HG03432 (cell line): ENCODE measurements at regions not wholly inside any gene's neighbourhood (a gene's known extent, or its start where the extent isn't known, plus 50 kb on each side); places are given as distances from the start of the nearest gene placed in this dataset.
"Not testable (repeated sequence)": the region's sequence is repeated elsewhere in the genome, so short reads cannot be mapped to it uniquely, and the experiment has no call there.

Experiments used
- ATAC-seq: cut with Tn5 transposase; IDR thresholded peaks from one replicate; pipeline ENCODE4 v1.9.1; 2021; ENCODE audit warnings: mild to moderate bottlenecking, moderate library complexity; ENCODE audit not compliant: unreplicated experiment

DNA sequence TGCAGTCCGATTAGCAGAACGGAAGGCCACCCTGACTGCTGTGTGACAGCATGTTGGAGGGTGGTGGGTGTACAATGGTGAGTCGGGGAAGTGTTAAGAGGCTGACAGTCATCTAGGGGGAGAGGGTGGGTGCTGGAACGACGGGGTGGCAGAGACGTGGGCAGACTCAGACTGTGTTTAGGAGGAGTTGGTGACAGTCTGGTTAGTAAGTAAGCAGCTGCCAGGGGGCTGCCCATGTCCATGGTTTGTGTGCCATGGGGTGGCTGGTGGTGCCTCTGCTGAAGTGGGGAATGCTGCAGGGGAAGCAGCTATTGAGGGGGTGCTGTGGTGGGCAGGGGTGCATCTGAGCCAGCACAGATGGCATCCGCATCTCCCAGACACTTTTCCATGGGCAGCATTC, 51.3 kb upstream of the BOD1 start:
- ATAC-seq, result no peak

DNA sequence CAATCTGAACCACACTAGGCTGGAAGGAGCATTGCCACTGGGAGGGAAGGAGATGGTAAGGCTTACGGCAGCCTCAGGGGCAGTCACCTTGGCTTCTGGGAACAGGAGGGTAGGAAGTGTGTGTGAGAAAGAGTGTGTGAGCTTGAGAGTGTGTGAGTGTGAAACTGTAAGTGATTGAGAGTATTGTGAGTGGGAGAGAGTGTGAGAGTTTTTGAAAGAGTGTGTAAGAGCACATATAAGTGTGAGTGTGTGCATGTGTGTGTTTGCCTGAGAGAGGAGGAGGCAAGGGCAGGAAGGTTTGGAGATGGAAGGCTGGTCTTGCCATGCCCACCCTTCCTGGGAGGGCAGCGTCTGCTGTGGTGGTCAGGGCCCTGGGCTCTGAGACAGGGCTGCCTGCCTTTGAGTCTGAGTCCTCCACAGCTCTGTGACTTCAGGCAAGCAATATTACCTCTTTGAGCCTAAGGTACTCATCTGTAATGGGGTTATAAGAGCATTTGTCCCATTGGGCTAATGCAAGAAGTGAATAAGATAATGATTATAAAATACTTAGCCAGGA, 51.9 kb upstream of the BOD1 start:
- no peak for ATAC-seq

DNA sequence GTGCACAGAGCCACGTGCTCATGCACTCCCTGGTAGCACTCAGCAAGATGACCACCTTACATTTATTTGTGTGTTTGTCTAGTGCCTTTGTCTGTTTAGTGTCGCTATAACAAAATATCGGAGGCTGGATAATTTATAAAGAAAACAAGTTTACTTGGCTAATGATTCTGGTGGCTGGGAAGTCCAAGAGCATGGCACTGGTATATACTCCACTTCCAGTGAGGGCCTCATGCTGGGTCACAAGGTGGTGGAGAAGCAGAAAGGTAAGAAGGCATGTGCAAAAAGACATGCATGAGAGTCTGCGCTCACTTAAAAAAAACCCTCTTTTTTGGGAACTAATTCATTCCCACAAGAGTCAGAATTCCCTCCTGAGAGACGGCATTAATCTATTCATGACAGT, 52.5 kb upstream of the BOD1 start:
- ATAC-seq, result no peak

DNA sequence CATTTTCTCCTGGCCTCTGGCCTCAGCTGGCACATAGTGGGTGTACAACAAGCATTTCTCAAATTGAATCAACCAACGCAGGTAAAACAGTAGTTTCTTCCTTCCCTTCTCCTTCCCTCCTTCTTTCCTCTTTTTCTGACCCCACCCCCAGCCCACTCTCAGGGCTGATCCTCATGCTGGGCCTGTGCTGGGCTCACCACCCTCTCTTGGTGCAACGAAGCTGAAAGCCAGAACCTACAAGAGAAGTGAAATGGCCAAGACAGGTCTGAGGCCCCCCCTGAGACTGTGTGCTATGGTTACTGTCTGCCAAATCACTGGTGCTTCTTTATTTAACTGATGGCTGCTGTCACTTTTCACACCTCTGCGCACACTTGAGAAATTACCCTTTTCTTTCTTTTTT, 53.0 kb upstream of the BOD1 start:
- no peak for ATAC-seq

DNA sequence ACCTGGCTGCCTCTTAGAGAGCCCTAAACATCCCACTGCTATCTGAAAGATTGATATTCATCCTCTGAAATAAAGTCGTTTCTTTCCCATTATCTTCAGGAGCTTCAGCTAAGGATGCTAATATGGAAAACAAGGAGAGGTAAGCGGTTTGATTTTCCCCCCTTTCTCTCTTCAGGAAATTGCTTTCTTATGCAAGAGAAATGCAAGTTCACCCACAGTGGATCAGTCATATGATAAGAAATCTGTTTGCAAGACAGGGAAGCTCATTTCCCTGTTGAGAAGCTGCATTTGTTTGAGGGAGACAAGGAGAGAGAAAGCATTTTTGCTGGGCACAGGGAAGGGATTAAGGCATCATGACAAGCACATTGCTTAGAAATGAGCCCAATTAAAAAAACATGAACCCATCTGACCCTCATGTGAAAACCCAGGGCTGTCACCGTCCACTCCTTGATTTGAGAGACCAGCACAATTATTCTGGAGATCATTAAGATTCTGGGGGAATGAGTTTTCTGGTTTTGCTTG, 53.7 kb upstream of the BOD1 start:
- no peak for ATAC-seq

DNA sequence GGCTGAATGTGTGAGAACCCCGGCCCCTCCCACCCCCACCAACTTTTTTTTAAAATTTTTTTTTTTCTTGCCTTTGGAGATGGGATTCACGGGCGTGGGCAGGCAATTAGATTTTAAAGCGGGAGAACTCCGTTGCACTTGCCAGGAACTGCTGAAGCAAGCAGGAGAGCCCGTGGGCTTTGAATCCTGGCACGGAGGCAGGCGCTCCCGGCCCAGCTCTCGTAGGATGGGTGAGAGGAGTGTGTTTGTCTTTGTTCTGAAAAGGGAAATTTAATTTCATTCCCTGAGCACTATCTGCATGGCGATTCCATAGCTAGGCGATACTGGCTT, 54.3 kb upstream of the BOD1 start:
- ATAC-seq, result no peak

DNA sequence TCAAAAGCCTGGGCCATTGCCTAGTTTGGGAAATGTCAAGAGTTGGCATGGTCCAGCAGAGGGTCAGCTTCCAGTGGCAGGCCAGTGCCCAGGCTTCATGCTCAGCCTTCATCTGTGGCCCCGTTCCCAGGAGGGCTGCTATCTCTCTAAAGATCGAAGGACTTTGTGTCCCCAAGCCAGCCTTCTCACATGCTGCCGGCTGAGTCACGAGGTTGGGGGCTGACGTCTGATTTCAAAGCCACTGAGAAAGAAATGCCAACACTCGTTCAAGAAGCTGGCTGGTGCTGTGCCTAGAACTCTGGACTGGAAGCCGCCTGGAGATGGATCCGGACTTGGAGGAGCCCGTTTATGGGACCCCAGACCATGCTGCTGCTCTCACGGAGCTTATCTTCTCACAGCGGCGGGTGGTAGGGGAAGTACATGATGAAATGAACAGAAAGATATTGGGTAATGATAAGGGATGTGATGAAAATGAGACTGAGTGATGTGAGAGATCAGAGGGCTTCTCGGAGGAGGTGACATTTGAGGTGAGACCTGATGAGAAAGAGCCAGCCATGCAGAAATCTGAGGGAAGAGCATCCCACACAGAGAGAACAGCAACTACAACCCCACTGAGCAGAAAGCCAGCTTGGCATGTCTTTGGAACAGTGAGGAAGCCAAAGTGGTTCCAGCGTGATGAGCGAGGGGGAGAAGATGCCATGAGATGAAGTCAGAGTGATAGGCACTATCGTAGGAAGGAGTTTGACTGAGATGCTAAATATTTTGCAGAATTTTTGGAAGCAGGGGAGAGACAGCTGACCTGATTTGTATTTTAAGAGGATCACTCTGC, 54.9 kb upstream of the BOD1 start:
- no peak for ATAC-seq

DNA sequence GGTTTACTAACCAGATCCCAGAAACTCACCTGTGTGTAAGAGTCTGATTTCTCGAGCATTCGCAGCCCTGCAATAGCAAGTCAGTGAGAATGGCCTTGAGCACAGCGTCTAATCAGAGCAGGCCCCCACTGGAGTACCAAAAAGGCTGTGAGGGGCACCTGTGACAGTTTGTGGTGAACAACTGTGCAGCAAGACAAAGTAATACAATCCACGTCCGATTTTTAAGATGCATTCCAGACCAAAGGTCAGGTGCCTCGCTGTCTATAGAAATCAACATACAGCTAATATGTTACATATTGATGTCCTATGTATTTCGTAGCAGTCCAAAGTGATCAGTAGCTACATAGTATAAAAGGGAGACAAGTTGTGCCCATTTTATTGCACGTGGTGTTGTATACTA, 55.7 kb upstream of the BOD1 start:
- ATAC-seq, result no peak

DNA sequence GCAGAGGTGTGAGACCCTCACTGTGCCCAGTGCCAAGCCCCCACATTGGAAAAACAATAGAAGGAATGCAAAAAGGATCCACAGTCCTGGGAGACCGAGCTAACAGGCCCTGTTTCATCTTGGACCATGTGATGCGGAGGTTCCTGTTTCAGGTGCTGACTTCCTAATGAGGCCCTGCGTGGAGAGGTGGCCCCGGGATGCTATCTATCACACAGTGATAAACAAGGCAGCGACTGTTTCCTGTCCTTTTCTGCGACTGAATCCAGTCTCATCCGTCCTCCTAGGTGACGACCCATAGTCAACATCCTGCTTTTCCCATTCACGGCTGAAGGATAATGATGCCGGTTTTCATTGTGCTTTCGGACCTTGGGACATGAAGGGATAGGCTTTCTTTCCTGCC, 56.4 kb upstream of the BOD1 start:
- no peak for ATAC-seq

DNA sequence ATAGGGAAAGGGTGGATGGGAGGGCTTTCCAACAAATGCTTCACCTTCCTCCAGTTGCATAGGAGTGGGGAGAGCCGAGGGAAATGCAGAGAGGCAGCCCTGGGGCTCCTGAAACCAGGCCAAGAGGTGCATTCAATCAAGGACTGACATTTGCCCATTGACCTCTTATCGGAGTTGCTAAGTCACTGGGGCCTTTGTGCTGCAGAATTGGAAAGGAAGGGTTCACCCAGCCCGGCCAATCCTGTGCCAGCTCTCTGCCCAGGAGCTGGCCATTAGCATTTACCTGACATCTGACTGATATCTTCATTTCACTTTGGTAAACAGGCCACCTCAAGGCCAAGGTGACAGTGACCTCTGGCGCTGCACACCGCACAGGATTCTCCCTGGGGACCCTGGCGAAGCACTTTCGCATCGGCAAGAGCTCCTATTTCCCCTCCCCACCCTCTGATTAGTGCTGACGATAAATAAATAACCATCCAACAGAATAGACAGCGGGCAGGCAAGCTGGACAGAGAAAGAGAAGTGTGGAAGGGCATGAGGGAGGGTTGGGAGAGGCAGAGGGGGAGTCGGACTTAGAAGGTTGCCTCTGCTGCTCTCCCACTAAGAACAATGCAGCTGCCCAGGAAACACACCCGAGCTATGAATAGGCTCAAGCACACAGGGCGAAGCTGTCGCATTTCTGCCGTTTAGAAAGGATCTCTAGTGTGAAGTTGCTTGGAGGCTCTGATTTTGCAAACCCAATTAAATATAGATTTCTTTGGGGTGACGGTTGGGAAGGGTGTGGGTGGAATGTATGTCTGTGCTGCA, 57.0 kb upstream of the BOD1 start:
- no peak for ATAC-seq

DNA sequence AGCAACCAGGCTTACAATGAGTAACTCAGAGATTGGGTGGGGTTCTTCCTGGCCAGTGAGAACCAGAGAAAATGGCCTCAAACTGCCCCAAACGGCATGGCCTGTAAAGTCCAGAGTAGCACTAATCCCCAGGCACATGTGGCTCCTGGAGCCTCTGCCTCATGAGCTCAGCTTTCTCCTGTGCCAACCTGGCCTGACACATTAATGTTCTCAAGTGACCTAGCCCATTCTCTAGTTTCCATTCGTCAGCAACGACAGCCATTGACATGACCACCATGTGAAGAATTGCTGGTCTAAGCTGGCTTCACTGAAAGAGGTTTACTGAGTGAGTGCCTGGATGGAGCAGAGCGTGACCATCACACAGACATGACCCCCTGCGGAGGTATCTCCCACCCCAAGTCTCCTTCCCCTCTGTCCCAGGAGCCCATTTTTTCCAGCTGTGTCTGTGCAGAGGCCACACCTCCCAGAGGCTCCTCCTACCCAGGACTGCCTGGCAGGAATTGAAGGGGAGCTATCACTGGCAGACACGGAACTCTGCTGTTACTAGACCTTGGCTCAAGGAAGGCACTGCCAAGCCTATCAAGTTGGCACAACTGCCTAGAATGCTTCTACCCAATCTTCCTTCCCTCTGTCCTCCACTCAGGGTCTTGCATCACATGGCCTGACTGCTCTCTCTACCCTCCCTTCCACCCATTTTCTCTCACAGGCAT, 59.0 kb upstream of the BOD1 start:
- ATAC-seq, result no peak

DNA sequence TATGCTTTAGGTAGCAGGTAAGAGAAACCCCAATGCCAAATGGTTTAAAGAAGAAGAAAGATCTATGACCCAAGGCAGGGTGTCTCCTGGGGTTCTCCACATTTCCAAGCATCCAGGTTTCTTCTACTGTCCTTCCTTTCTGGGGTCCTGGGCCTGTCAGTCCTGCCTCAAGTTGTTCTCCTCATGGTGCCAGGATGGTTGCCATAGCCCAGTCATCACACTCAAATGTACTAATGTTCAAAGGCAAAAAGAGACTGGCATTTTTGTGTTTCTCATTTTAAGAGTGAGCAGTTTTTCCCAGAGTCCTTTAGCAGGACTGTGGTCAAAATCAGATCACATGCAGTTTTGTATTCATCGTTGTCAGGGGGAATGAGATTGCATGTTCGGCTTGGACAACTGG, 59.9 kb upstream of the BOD1 start:
- no peak for ATAC-seq

DNA sequence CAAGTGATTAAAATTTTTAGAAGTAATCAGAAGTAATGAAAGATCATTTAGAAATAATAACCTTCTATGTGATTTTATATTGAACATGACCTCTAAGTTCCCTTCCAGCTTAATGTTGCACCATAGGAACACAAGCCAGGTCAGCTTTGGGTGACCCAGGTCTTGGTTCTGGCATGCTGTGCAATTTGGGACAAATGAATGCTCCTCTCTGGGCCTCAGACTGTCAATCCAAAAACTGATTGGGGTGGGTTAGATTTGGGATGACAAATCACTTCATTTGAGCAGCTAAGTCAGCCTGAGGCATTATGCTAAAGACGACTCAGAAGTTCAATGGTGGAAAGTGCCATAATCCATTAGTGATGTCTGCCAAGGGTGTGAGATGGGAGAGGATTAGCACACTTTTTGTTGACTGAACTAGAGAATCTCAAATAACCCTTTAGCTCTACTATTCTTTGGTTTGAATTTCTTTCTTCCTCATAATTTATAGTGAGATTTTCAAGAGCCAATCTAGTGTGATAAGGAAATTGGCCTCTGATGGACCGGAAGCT, 60.7 kb upstream of the BOD1 start:
- ATAC-seq, result no peak

DNA sequence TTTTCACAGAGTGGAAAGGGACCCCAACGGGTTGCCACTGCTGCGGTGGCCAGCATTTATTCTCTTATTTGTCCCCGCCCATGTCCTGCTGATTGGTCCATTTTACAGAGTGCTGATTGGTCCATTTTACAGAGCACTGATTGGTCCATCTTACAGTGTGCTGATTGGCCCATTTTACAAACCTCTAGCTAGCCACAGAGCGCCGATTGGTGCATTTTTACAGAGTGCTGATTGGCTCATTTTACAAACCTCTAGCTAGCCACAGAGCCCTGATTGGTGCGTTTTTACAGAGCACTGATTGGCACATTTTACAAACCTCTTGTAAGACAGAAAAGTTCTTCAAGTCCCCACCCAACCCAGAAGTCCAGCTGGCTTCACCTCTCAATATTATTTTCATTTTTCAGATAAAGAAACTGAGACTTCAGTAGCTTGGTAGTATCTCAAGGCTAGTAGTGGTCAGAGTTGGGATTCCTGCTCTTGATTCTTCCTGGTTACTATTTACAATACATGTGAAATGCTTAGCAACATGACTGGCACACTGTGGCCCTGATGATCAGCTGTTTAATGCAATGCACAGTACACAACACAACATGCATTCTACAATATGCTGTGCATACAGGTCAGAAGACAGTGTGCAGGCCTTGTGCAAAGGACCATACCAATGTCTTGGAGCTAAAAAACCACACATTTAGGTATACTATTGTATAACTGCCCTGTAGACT, 63.6 kb upstream of the BOD1 start:
- ATAC-seq, result peak; percentile 68

DNA sequence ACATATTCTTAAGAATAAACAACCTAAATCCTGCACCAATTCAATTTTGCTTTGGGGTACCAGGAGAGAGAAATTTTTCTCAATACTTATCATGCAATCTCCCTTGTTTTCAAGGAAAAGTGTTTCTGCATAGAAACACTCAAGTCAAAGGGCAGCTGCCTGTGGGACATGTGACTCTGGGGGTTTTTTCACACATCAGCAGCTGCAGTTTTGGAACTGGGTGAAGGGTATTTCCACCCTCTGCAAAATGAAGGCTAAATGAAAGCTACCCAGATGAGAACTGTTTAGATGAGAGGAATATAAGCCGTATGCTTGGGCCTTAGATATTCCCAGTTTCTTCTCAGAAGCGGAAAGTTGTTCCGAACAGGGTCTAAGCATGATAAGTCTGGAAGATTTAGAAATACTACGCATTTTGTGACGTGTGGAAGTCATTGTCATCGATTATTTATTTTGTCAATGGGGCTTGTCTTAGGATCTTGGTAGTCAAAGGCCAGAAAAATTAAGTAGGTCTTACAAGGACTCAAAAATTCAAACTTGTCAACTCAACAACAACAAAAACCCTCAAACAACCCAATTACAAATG, 64.3 kb upstream of the BOD1 start:
- peak; percentile 81 for ATAC-seq

DNA sequence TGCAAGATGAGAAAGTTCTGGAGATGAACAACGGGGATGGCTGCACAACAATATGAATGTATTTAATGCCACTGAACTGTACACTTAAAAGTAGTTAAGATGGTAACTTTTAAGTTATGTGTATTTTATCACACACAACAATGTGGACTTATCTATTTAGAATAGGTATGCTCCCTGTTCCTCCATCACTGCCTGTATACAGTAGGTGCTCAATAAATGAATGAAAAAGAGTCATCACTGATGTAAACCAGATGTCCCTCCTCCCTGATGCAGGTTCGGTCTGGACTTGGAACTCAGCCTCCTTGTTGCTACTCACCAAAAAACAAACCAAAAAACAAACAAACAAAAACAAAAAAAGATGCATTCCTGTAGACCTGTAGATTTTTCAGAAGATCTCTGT, 65.9 kb upstream of the BOD1 start:
- ATAC-seq, result no peak

DNA sequence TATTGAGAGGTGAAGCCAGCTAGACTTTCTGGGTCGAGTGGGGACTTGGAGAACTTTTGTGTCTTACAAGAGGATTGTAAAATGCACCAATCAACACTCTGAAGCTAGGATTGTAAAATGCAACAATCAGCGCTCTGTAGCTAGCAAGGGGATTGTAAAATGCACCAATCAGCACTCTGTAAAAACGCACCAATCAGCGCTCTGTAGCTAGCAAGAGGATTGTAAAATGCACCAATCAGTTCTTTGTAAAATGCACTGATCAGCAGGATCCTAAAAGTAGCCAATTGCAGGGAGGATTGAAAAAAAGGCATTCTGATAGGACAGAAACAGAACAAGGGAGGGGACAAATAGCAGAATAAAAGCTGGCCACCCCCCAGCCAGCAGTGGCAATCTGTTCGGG, 68.1 kb upstream of the BOD1 start:
- not testable (repeated sequence) for ATAC-seq

DNA sequence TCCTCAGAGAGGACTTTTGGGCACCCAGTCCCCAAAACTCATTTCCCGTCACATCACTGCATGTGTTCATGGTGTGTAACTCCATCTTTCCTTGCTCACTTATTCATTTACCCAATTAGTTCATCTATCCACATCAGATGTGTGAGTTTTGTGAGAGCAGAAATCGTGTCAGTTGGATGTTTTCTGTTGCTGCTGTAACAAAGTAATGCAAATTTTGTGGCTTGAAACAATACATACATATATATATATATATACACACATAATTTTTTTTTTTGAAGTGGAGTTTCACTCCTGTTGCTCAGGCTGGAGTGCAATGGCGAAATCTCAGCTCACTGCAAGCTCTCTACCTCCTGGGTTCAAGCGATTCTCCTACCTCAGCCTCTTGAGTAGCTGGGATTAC, 70.5 kb upstream of the BOD1 start:
- peak; percentile 43 for ATAC-seq

DNA sequence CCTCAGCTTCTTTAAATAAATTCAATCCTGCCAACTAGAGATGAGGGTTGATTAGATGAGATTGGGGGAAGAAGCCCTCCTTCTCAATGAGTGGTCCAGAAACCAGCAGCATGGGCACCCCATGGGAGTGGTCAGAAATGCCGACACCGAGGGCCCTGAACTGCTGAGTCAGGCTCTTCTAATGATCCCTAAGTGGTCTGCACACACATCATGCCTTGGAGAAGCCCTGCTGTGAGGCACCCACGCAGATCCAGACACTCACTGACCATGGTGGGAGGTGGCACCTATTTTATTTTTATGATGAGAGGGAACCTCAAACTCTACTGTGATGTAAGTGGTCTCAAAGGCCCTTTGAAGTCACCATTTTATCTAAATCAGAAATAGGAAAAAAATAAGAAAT, 72.3 kb upstream of the BOD1 start:
- ATAC-seq, result no peak

DNA sequence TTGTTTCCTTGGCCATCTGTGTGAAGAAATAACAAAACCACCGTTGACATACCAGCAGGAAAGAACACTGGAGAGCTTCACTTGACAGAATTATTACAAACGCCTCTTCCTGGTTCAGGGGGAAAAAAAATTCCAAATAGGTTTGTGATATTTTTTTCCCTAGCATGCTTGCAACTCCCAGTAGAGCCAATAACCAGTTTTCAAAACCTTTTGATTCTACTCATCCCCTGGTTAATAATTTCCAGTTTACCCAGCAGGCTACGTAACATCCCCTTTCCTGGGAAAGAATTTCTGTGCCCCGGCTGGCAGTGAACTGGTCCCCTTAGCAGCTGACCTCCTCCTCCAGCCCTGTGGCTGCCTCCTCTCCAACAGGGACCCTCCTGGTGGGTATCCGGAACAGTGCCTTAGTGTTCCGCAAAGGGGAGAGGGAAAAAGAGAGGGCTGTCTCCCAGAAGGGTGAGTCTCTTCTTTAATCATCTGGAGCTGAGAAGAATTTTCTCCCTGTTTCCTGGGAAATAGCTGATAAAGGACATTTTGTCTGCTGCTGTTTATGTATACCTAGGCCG, 72.8 kb upstream of the BOD1 start:
- ATAC-seq, result no peak
